Iris pigment epithelial cell (primary cell): ENCODE measurements at regions not wholly inside any gene's neighbourhood (a gene's known extent, or its start where the extent isn't known, plus 50 kb on each side); places are given as distances from the start of the nearest gene placed in this dataset.

Source experiments
- DNase-seq: peaks from one replicate; pipeline ENCODE4 v3.0.0-alpha.2; 2011; ENCODE audit warnings: low read depth

- DNase-seq: no peak
Measured at GRCh38 chr4:71691416-71692073, 92.3 kb downstream of the GC start.

DNA sequence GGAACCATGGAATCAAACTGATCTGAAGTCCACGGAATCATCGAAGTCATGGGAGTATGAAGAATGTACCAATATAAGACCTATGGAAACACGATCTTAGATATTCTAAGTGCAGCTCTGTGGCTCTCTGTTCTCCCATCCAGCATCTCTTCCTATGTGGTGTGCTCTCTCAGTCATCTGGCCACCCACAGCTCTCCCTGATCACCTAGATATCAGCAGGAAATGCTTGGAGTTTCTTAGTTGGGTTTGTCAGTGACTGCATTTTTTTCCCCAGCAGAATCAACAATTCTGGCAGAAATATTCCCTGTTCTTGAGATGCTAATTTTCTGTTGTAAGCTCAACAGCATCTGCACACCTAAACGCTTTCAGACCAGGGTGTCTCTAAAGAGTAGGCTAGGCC, 94.1 kb downstream of the GC start:
- DNase-seq: peak; percentile 8

GRCh38 chr4:71687056-71687455, 96.8 kb downstream of the GC start:
- no peak for DNase-seq

DNA sequence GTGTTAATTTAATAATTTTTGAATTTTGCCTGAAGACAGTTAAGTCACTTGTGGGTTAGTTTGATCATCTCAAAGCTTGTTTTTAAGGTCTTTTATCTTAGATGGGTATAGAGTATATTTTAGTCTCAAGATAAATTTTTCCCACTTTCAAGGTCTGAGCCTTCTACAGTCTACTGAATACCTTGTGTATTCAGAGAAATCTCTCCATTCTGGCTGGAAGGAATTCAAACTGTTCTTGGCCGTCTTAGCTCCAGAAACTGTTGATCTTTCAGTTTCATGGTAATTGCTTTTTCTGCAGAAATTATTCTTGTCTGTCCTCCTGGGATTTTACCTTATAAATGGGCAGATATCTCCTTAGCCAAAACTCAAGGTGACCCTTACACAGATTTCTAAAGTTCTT, 97.9 kb downstream of the GC start:
- DNase-seq: no peak

GRCh38 chr4:71683309-71683708, 100.6 kb downstream of the GC start:
- DNase-seq: no peak

DNA sequence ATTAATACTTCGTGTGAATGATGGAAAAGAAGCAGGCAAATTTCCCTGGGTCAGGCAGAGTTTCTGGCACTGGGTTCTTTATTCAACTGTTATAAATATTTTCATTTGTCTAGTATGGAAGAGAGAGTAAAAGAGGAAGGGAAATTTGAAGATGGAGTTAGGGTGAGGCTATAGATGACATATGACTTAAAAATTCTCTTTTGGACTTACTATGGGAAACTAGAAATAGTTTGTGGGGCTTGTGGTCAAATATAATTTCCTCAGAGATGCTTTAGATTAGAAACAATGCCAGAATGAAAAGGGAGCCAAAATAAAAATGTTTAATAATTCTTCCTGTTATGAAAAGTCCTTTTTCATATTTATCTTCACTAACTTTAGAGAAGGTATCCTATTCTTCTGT, 103.2 kb downstream of the GC start:
- DNase-seq: no peak

DNA sequence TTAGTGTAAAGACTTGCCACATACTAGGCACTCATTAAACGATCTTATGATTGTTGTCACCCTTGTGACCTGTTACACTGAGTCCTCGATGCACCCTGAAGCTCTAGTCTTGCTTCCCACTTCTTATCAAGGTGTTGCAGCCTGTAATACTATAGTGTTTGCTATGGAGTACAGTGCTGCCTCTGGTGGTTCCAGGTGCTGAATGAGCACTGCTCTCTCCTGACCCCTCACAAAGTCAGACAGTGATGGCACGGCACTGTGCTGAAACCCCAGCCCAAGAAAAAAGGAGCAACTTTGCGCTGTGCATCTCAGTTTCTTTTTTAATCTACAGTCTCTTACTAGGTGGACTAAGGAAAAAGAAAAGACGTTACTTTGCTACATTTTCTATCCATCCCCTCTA, 106.3 kb downstream of the GC start:
- no peak for DNase-seq

GRCh38 chr4:71669291-71669690, 114.6 kb downstream of the GC start:
- DNase-seq: no peak

DNA sequence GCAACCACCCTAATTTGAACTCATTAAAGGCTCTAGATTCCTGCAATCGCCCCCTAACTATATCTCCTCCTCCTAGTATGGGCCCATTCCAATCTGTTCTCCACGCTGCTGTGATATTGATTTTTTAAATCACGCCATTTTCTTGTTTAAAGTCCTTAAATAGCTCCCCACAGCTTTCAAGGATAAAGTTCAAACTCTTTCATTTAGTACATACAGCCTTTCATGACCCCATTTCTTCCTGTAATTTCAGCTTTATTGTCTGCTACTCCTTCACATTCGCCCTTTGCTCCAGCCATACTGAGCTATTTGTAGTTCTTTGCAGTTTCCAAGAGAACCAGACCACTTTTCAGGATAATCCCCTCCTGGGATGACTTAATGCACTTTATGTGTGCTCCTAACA, 118.5 kb downstream of the GC start:
- no peak for DNase-seq

GRCh38 chr4:71664366-71664765, 119.5 kb downstream of the GC start:
- no peak for DNase-seq

GRCh38 chr4:71663780-71664179, 120.1 kb downstream of the GC start:
- DNase-seq: no peak

- no peak for DNase-seq
Measured at GRCh38 chr4:71659979-71660378, 123.9 kb downstream of the GC start.

DNA sequence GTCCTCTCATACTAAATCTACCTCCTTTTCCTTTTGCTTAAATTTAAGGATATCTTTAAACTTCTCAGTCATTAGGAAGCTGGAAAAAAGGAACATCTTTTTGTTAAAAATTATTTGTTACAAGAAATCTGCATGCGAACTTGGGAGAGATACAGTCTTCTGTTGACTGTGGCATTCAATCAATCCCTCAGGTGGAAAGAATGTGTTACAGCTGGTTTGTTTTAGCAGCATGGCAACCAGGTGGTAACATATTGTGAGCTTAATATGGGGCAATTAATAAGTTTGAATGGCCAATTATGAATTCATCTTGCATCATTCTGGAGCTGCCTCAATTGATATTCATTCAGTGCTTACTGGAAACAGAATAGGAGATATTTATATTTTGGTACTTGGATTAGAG, 135.0 kb downstream of the GC start:
- DNase-seq: no peak

DNA sequence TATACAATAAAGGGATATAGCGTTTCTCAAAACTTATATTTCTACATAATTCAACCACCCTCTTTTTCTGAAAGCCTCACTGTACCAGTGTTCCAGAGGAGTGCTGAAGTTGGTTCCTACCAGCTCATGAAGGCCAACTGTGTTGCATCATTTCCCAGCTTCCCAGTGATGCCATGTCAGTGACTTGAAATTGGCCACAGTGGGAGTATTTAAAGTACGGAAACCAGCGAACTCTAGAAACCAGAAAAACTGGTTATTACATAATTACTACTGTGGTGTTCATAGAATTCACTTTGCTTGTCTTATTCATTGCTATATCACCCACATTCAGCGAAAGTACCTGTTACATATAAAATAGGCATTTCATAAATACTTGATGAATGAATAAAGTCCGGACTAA, 135.4 kb downstream of the GC start:
- no peak for DNase-seq

DNA sequence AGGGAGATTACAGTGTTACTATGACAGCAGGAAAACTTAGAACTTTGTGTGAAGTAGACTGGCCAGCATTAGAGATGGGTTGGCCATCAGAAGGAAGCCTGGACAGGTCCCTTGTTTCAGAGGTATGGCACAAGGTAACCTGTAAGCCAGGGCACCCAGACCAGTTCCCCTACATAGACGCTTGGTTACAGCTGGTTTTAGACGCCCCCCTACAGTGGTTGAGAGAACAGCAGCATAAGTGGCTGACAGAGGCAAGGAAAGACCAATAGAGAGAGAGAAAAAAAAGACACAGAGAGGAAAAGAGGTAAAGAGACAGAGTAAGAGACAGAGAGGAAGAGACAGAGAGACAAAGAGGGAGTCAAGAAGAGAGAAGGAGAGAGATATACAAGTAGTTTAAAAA, 144.5 kb downstream of the GC start:
- DNase-seq: no peak

- no peak for DNase-seq
Measured at GRCh38 chr4:71635139-71635748, 148.6 kb downstream of the GC start.

DNA sequence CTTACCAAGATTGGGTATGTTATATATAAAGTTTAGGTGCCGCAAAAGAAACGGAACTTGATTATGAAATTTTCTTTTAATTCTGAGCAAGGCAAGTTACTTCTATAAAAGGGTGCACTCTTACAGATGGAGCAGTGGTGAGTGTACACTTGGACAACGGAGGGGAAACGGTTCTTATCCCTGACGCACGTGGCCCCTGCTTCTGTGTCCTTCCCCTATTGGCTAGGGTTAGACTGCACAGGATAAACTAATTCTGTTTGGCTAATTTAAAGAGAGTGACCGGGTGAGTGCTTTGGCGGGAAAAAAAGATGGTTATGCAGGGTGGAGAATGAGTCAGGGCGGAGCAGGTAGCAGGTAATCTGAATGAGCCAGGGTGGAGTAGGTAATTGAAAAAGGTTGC, 149.5 kb downstream of the GC start:
- DNase-seq: no peak

- no peak for DNase-seq
Measured at GRCh38 chr4:71630803-71631202, 153.1 kb downstream of the GC start.

GRCh38 chr4:71625005-71625404, 158.9 kb downstream of the GC start:
- no peak for DNase-seq
